Right lobe of liver (tissue), 6 donors: ENCODE measurements at regions not wholly inside any gene's neighbourhood (a gene's known extent, or its start where the extent isn't known, plus 50 kb on each side); places are given as distances from the start of the nearest gene placed in this dataset.

Experiments used
- ATAC-seq, 4 donors: fragments of 200-7000 bp; cut with Tn5 transposase; one replicate each; pipeline ENCODE4 v1.9.1; 2020; ENCODE audit warnings: mild to moderate bottlenecking in 4 of 4, moderate library complexity in 4 of 4
- DNase-seq, 3 donors: peaks; one replicate each; pipeline ENCODE4 v3.0.0-alpha.2; 2020
- H3K27ac ChIP-seq, 3 donors: fragments of 200-600 bp; one replicate each; pipeline ENCODE4 v1.8.0; 2022
- H3K27me3 ChIP-seq, 2 donors: fragments of 200-600 bp; one replicate each; pipeline ENCODE4 v1.8.0; 2022
- H3K36me3 ChIP-seq, 4 donors: fragments of 200-600 bp; sonication (generic) in 1 of 4; one replicate each; pipeline versions ENCODE4 v1.5.1 to v1.8.0; 2017 to 2022; ENCODE audit warnings: control low read depth in 1 of 4
- H3K4me1 ChIP-seq, 4 donors: fragments of 200-600 bp; sonication (generic) in 1 of 4; one replicate each; pipeline versions ENCODE4 v1.5.1 to v1.8.0; 2017 to 2022; ENCODE audit warnings: control low read depth in 1 of 4
- H3K4me3 ChIP-seq, 3 donors: fragments of 200-600 bp; one replicate each; pipeline ENCODE4 v1.8.0; 2022
- H3K9me3 ChIP-seq, 4 donors: fragments of 200-600 bp; sonication (generic) in 1 of 4; one replicate each; pipeline versions ENCODE4 v1.5.1 to v1.8.0; 2017 to 2022; ENCODE audit warnings: control low read depth in 1 of 4
- POLR2A ChIP-seq: fragments of 450-650 bp; IDR thresholded peaks from one replicate; pipeline ENCODE4 v1.6.1; 2017; ENCODE audit warnings: antibody characterized with exemption, mild to moderate bottlenecking
- WGBS: methylation state at CpG from one replicate; pipeline ENCODE4 v1.1.6; 2018; ENCODE audit warnings: low coverage, low lambda C conversion rate; ENCODE audit not compliant: insufficient coverage; ENCODE audit errors: missing lambda C conversion rate; 5-methylcytosine and 5-hydroxymethylcytosine counted together
- intact Hi-C, 2 donors: fragments of 100-400 bp; cut with DNase I; formaldehyde crosslinking; loops; one replicate each; pipeline versions ENCODE4 v1.11.2 to v1.14.1; 2022
- TF ChIP-seq, protein P1 (sequence below), 4 donors: fragments of 200-600 bp in 3 of 4; fragments of 450-650 bp in 1 of 4; IDR thresholded peaks; one replicate each; pipeline versions ENCODE4 v1.5.1 to v1.8.0; 2016 to 2022; ENCODE audit warnings: antibody characterized with exemption in 4 of 4, mild to moderate bottlenecking in 2 of 4
- donor health status: DM: no; HTN: yes; CAD: no.
- donor health status: DM: no; HTN: no; CAD: no.
- donor health status: DM: no; HTN: no; CAD: no.
- donor health status: DM: no; HTN: yes; CAD: no.
- donor health status: DM: no; HTN: yes; CAD: no.

DNA sequence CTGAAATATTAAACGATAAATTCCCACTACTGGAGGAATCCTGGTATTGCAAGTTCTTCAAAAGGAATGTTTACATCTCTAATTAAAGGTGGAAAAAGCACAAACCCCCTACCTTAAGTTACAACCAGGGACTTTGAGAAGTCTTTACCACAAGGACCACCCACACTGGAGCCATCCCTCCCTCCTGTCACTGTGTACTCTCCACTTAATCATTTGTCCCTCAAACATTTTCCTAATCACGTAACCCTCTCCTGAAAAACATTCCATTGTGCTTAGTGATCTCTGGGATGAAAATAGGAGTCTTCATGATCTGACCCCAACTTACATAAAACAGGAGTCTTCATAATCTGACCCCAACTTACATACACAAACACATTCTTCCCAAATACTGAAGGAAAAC is 85.7 kb downstream of the SUCLG1 start:
- no peaks in the 10 kb centered on the region for H3K4me1 ChIP-seq
- H3K27ac ChIP-seq: no peak overlapping the region
- no peaks in the 10 kb centered on the region for H3K27me3 ChIP-seq
- intact Hi-C loops: no loop called here
- ATAC-seq (no peak), DNase-seq (no peak)
- no peaks in the 10 kb centered on the region for H3K9me3 ChIP-seq
- TF ChIP-seq, protein P1, sequence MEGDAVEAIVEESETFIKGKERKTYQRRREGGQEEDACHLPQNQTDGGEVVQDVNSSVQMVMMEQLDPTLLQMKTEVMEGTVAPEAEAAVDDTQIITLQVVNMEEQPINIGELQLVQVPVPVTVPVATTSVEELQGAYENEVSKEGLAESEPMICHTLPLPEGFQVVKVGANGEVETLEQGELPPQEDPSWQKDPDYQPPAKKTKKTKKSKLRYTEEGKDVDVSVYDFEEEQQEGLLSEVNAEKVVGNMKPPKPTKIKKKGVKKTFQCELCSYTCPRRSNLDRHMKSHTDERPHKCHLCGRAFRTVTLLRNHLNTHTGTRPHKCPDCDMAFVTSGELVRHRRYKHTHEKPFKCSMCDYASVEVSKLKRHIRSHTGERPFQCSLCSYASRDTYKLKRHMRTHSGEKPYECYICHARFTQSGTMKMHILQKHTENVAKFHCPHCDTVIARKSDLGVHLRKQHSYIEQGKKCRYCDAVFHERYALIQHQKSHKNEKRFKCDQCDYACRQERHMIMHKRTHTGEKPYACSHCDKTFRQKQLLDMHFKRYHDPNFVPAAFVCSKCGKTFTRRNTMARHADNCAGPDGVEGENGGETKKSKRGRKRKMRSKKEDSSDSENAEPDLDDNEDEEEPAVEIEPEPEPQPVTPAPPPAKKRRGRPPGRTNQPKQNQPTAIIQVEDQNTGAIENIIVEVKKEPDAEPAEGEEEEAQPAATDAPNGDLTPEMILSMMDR (IDR thresholded peaks at IDR 0.05): no peak
- no peak for TF ChIP-seq POLR2A
- WGBS: 79% methylated on average over 2 of the region's 2 CpGs
- no peaks in the 10 kb centered on the region for H3K36me3 ChIP-seq
- no peak overlapping the region for H3K4me3 ChIP-seq

DNA sequence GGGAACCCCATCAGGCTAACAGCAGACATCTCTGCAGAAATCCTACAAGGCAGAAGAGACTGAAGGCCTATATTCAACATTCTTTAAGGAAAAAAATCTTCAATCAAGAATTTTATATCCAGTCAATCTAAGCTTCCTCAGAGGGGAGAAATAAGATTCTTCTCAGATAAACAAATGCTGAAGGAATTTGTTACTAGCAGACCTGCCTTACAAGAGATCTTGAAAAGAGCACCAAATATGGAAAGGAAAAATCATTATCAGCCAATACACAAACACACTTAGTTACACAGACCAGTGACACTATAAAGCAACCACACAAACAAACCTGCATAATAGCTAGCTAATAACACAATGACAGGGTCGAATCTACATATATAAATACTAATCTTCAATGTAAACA is 96.5 kb downstream of the SUCLG1 start:
- TF ChIP-seq, protein P1 (IDR thresholded peaks at IDR 0.05): no peak
- no peak for TF ChIP-seq POLR2A
- Histone ChIP-seq H3K27me3 (no peaks in the 10 kb centered on the region), H3K9me3 (no peaks in the 10 kb centered on the region), H3K27ac (no peak overlapping the region), H3K4me3 (no peak overlapping the region), H3K4me1 (no peaks in the 10 kb centered on the region), H3K36me3 (no peaks in the 10 kb centered on the region)
- intact Hi-C loops: no loop called here
- DNase-seq: no peak
- WGBS: 36% methylated on average over 1 of the region's 1 CpG
- no peak for ATAC-seq

DNA sequence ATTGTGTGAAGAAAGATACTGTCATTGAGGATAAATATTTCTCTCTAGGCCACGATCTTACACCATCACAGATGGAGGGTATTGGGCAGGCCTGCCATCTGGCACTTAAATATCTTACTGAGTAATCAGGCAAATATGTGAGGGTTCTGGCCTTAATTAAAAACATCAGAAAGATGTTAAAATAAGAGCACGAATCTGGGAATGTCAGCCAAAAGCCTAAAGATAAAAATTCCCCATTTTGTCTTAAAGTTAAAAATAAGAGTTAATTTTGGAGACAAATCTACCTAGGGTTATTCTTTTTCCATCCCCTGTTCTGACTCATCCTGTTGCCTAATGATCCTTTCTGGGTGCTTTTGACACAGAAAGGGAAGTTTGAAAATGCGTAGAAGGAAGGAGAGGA is 121.0 kb downstream of the SUCLG1 start:
- Histone ChIP-seq H3K27me3 (no peaks in the 10 kb centered on the region), H3K36me3 (no peaks in the 10 kb centered on the region), H3K27ac (no peak overlapping the region), H3K4me3 (no peak overlapping the region), H3K9me3 (no peaks in the 10 kb centered on the region), H3K4me1 (no peaks in the 10 kb centered on the region)
- intact Hi-C loops: no loop called here
- no peak for TF ChIP-seq POLR2A
- TF ChIP-seq, protein P1 (IDR thresholded peaks at IDR 0.05): no peak
- ATAC-seq: no peak
- WGBS: 60% methylated on average over 3 of the region's 3 CpGs
- no peak for DNase-seq

DNA sequence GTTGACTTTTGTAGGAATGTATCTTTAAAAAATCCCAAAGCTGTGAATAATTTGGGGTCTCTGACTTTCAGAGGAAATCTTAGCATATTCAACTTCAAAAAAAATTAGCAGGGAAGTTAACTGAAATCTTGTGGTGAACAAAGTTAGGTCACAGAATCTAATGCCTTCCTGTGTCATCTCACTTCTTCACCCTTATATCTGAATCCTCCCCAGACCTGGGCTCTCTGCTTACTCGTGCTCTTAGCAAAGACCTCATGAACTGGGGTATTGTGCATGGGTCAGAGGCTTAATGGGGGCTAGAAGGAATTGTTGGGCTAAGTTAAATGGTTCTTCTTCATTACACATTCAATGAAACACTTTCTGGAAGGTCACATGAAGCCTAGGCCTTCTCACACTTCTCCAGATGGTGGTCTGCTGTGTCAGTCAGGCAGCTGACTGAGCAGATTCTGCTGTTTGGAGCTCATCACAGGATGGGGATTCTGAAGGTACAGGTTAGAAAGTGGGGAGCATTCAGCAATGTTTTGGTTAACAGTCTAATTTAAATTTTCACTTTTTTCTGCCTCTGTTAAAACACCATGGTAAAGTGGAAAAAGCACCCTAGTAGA is 131.3 kb downstream of the SUCLG1 start:
- Histone ChIP-seq H3K4me3 (no peak overlapping the region), H3K4me1 (no peaks in the 10 kb centered on the region), H3K36me3 (no peaks in the 10 kb centered on the region), H3K9me3 (no peaks in the 10 kb centered on the region), H3K27ac (no peak overlapping the region), H3K27me3 (no peaks in the 10 kb centered on the region)
- DNase-seq (no peak), ATAC-seq (no peak)
- intact Hi-C loops: no loop called here
- TF ChIP-seq POLR2A: no peak
- TF ChIP-seq, protein P1 (IDR thresholded peaks at IDR 0.05): no peak
- 43% methylated on average over 1 of the region's 1 CpG for WGBS
